Astrocyte (in vitro differentiated cells and primary cell): ENCODE measurements at regions not wholly inside any gene's neighbourhood (a gene's known extent, or its start where the extent isn't known, plus 50 kb on each side); places are given as distances from the start of the nearest gene placed in this dataset.

Source experiments
- EZH2 ChIP-seq: IDR thresholded peaks from 2 replicates; pipeline ENCODE4 v1.6.1; 2012; ENCODE audit warnings: mild to moderate bottlenecking, low read length, inconsistent platforms; ENCODE audit not compliant: insufficient read depth
- TF ChIP-seq, protein P1 (sequence below): IDR thresholded peaks from 2 replicates; pipeline ENCODE4 v1.5.1; 2011; ENCODE audit warnings: low read depth, mild to moderate bottlenecking, inconsistent platforms, low read length, moderate library complexity; ENCODE audit not compliant: insufficient read depth

GRCh38 chr9:115921301-115921700 is 232.3 kb upstream of the PAPPA start:
- TF ChIP-seq, protein P1, sequence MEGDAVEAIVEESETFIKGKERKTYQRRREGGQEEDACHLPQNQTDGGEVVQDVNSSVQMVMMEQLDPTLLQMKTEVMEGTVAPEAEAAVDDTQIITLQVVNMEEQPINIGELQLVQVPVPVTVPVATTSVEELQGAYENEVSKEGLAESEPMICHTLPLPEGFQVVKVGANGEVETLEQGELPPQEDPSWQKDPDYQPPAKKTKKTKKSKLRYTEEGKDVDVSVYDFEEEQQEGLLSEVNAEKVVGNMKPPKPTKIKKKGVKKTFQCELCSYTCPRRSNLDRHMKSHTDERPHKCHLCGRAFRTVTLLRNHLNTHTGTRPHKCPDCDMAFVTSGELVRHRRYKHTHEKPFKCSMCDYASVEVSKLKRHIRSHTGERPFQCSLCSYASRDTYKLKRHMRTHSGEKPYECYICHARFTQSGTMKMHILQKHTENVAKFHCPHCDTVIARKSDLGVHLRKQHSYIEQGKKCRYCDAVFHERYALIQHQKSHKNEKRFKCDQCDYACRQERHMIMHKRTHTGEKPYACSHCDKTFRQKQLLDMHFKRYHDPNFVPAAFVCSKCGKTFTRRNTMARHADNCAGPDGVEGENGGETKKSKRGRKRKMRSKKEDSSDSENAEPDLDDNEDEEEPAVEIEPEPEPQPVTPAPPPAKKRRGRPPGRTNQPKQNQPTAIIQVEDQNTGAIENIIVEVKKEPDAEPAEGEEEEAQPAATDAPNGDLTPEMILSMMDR, result no peak
- TF ChIP-seq EZH2, result no peak
